HG02884 (cell line): ENCODE measurements at regions not wholly inside any gene's neighbourhood (a gene's known extent, or its start where the extent isn't known, plus 50 kb on each side); places are given as distances from the start of the nearest gene placed in this dataset.

Experiments used
- ATAC-seq: cut with Tn5 transposase; IDR thresholded peaks from one replicate; pipeline ENCODE4 v1.9.1; 2021; ENCODE audit warnings: mild to moderate bottlenecking, moderate library complexity; ENCODE audit not compliant: unreplicated experiment

DNA sequence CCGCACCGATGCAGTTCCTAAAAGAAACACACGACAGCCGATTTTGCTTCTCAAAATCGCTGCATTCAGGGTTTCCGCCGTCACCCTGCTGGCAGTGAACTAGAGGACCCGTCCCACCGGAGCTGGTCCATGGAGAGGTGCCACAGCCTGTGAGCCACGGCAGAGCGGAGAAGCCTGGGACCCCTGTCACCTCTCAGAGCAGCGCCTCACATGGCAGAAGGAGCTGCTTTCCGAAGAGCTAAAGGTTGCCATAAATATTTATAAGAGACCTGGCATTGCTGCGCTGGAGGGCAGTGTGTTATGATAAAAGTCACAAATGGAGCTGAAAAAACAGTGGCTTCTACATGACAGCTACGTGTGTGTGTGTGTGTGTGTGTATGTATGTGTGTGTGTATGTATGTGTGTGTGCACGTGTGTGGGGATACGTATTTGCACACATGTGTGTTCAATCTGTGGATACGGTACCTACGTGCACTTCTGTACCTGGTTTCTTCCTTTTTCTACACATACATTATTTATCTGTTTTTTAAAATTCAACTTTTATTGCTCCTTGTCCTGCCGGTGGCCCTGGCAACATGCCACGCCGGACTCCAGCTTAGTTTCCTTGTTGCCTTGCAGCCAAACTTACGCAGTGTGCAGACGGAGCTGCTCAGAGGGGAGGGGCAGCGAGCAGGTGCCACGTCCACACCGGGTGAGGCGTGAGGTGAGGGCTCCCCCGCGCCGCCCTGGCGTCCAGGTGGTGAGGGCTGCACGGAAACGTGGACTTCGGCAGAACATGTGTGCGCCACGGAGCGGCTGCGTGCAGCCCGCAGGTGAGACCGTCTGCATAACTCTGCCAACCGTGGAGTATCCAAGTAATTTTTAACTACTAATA, 115.2 kb upstream of the PITRM1 start:
- ATAC-seq, result no peak

DNA sequence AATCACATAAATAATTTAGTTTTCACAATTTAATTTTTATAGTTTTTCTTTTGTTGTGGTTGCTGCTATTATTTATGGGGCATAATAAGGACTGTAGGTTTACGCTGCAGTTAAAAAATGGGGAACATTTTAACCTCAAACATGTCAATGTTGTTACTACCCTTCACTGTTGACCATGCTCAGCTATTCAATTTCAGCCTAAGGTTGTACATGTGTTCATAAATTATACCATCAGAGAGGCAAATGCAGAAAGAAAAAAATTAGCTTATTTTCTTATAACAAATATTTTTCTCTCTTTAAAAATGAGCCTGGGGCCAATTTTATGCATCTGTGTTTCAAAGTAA, 110.1 kb upstream of the PITRM1 start:
- no peak for ATAC-seq

DNA sequence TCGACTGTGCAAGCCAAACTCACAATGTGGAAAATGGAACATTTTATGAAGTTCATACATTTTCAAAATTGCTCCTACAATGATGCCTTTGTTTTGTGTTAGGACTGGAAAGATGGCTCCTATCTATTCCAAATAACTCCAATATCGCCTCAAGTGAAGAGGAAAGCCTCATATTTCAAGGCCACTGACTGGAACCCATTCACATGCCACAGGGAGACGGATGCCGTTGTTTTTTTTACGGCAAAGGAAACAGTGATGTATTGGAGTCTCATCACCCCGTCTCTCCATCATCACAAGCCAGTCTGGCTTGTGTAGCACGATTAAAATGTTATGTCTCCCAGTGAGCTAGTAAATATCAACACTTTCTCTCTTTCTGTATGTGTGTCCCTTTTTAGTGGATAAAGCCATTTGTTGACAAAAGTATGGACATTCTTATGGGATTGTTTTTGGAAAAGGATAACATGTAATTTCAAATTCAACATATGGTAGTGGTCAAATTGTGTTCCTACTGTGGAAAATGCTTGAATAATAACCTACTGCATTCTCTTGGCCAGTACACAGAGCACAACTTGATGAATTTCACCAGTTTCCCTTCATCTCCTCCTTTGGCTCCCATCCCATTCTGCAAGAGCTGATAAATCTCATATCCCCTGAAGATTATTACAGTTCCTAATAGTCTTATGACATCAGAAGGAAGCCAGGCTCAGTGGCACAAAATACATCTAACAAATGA, 109.5 kb upstream of the PITRM1 start:
- no peak for ATAC-seq

DNA sequence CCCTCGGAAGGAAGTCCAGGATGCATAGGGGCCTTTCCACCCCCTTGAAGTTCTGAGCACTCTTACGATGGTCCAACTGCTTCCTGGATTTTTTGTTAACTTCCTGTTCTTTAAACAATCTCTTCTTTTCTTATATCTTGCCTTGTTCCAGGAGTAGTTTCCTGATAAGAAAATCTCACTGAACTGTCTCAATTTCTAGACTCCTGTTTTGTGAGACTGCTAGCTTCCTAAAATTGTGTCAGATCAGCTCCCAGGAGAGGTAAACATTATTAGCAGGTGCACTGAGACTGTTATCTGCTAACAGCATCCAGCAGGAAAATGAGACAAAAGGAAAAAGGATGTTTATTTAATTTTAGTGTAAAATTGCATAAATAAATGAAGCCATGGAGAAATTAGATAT, 106.2 kb upstream of the PITRM1 start:
- ATAC-seq, result no peak

DNA sequence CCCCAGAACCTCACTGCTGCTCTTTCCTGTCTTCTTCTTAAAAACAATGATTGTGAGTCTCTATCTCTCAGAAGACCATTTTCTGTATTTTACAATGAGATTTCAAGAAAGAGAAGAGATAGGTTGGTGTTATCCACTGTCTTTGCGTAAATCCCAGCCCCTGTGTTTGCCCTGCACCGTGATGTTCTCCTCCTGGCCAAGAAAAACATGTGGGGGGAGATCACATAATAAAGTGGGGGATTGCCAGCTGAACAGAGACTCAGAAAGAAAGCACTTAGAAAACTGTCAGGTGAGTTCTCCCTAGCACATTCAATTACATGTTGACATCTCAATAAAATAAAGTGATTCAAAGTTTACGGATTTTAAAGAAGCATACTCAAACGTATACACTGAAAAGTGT, 105.0 kb upstream of the PITRM1 start:
- no peak for ATAC-seq

DNA sequence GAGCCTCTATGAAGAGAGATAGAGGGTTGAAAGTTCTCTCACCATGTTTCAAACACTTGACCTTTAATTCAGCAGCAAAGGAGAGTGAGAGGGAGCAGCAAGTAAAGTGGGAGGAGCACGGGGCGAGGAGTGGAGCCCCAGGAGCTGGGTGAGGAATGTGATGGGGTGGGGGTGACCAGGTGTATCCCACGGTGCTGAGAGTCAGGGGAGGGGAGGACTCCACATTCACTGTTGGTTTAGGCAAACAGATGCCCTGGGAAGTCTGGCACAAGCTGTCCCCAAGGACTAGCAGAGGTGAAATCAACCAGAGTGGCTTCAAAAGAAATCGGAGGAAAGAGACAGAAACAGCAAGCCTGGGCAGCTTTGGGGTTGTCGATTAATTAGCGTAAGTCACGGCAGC, 101.8 kb upstream of the PITRM1 start:
- no peak for ATAC-seq

DNA sequence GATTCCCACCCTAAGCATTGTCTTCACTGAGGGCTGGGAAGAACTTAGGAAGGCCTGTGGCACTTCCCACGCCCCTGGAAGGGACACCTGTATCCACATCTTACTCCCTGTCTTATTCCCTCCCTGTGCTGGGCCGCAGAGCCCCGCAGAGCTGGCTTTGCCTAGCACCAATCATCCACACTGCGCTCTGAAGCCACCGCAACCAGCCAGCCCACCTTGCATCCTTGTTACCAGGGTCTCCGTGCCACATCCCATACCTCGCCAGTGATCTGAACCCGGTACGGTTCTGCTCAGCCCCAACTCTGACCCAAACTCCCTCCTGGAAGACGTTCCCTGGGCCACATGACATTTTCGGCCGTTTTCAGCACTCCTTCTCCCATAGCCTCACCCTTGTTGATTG, 101.4 kb upstream of the PITRM1 start:
- no peak for ATAC-seq

DNA sequence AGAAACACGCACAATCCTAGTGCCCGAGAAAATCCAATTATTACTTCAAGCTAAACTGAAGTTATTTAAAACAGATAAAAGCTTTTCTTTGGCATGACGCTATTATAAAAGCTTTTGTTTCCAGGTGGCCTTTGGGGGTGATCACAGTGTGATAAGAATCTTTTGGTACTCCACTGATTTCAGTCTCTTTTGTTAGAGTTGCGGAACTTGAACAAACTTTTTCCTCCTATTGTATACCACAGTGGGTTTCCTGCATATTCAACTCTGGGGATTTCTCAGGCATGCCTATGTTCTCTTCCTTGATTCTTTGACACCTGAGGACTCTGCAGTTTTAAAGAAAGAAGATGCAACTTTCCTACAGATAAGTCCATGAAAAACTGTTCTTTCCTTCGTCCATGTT, 99.7 kb upstream of the PITRM1 start:
- ATAC-seq, result no peak

DNA sequence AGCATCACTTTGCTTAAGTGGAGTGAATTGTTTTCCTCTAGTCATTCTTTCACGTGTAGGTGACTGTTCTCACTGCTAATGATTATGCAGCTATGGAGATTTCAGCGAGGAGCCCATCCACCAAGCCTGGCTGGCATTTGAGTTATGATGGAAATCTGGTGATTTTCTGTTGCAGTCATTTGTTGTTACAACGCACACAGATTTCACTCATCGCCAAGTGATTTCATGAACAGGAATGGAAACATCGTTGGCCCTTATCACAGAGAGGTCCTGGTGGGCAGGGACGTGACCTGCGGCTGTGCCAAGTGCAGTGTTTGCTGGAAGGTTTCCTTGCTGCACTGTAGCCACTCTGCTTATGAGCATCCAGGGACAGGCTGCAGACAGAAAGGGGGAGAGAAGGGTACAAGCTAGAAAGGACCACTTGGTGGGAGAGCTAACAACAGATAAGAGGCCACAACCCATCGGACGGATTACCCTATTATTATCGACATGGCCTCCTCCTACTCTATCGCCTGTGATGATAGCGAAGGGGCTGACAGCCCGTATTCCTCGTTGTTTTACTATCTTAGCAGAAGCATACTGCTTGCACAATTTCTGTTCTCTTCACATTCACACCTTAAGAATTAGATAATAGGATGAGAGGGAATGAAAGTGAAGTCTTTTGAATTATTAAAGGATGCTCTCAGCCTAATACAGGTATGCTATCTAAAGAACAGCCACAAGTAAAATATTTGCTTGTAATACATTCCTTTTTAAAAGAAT, 99.0 kb upstream of the PITRM1 start:
- no peak for ATAC-seq

DNA sequence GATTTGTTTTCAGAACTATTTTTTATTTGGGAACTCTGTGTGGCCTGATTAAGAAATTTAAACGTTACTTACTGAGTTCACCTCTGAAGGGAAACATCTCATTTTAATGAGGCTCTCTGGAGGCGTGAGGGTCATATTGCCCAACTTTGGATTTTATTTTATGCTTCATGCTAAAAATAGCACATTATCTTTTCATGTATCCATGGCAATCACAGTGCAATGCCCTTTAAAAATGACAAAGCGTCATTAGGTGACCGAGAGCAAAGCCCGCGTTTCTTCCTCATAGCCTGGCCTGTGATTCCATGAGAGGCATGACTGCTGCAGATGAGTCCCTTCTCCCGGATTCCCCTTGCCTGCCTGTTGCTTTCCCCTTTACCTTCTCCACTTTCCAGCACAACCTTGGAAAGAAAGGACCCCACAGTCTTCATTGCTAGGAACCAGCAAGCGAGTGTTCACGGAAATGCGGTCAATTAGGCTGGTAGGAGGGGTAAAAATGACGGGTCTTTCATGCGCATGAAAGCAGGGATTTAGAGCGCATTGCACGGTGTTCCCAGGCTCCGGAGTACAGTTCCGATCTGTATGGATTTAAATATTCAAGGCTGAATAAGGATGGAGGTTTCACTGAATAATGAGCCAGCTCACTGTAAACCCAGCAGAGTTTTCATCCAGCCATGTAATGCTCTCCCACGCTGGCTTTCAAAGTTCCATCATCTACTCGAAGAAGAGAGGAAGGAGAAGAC, 98.2 kb upstream of the PITRM1 start:
- no peak for ATAC-seq

DNA sequence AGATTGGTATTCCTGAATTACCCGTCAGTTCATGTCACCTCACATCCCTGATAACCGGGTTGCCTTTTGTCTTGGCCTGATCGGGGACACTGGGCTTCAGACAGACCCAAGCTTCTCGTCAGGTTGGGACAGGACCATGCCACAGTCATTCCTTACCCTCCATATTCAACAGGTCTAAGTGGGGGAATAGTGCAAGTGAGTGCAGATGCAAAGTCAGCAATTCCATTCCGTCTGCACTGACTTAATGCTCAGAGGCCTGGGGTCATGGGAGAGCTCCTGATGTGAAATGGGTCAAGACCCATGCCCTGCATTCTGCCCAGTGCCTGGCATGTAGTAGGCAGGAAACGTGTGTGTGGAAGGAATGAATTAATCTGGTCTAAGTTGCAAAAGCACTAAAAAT, 95.4 kb upstream of the PITRM1 start:
- ATAC-seq, result no peak

DNA sequence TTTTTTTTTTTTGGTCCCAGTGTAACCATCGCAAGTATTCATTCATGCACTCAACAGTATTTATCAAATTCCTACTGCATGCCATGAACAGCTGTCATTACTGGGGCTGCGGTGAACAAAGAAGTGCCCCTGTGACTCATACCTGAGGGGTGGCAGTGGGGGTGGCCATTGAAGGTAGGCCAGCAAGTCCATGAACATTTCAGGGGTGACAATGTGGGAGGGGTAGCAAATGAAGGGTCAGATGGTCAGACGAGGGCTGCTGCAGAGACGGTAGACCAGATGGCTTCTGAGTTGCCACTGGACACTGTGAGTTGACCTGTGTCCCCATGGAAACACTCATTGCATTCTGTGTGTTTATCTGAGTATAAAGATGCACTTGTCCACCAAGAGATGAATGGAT, 92.5 kb upstream of the PITRM1 start:
- ATAC-seq, result no peak

DNA sequence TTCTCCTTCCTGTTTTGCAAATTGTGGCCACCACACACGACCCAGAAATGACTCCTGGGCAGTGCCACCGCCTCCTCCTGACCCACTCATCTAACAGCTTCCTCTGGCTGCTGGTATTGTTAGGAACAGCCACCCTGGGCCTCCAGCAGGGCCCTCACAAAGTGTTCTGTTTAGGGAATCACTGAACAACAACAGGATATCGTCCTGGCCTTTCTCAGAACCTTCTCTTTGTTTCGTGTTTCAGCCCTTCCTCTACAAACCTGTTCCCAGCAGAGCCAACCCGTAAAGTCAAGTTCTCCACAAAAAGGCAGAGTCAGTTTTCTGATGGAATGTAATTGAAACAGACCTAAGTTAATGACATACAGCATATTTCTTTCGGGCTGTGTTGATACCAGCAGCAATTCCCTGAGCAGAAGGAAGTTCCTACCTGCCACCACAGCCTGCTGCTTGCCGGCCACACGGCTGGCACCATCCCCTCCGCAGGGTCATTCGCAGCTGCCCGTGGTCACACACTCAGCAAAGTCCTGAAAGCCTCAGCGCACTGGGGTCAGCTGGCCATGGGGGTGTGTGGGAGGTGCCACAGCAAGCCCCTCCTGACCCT, 91.7 kb upstream of the PITRM1 start:
- no peak for ATAC-seq

DNA sequence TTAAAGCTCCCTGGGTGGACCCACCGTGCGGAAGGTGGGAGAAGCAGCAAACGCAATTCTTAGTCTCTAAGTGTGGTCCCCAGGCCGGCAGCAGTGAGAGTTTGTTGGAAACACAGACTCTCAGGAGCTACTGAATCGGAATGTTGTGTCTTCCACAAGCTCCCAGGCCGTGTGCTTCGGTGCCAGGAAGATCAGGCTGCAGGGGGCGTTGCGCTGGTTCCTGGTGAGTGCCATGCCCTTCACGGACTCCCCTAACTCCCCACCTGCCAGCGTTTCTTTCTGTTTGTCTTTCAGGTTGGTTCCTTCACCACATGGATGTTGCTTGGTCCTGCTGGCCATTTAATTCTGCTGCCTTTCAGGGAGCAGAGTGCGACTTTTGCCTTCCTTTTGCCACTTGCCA, 91.2 kb upstream of the PITRM1 start:
- no peak for ATAC-seq

DNA sequence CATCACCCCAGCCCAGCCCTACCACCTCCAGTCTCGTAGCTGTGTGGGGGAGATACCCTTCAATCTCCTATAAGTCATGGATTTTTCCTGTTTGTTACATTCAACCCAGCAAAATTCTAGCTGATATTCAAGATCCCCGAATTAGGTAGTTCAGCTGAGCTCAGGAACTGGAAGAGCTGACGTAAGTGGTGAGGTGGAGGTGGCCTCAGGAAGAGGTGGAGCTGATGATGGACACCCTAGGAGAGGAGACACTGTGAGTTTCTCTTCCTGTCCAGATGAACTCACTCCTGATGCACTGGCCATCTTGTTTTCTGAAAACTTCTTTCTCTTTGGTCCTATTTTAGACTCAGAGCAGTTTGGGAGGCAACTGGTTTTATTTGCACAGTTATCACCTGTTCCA, 90.5 kb upstream of the PITRM1 start:
- no peak for ATAC-seq

DNA sequence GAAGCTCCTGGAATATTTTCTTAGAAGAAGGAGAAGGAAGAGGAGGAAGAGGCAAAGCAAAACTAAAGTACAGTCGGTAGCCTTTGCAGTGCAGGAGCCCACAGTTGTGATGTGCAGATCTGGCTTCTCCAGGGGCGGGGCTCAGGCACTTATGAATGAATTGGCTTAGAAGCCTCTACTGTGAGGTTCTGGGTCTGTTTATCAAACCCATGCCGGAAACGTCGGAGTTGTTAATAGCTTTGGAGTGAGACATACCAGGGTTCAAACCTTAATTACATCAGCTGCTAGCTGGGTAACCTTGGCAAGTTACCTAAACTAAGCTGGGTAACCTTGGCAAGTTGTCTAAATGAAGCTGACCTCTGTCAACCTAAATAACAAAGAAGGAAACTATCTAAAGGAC, 89.3 kb upstream of the PITRM1 start:
- no peak for ATAC-seq

DNA sequence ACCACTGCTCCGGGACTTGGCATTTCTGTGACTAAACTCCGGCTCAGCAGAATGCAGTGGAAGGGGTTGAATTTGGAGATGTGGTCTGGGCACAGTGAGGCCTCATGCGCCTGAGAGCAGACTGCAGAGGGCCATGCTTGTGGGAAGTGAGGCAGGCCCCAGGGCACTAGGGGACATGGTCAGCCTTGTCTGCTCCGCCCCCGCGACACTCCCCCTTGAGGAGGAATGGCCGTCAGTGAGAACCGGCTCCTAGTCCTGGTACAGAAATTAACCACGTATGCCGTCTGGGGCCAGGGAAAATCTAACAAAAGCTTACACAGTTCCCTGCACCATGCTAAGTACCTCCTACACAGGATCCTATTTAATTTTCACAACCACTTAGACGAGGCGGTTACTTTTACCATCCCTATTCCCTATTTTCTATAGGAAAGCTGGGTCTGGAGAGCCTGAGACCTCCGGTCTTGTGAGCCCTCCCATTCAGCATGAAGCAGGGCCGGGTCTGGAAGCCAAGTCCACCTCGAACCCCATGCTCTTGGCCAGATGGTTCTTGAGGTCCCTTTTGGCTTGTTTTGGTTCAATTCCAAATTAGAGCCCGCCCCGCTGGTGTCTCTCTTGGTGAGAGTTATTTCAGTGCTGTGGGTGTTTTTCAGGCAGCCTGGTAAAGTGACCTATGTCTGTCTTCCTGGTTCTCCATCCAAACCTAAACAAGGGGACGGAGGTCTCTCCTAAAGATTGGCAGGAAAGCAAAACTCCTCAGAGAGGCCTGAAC, 87.7 kb upstream of the PITRM1 start:
- no peak for ATAC-seq

DNA sequence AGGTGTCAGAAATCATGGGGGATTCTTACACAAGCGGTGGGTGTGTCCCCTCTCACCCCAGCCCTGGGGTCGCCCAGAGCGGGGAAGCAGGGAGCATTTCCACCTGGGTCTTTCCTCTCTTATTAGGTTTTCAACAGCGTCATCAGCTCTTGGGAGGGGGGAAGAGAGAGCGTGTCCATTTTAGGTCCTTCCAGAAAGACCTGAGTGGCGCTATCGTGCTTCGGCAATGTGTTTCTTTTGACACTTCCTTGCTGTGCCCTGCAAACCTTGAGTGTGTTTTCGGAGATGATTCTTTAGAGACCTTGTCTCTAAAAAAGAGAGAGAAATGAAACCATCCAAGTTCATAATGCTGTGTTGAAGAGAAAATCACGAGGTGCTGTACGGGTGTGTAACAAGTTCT, 86.9 kb upstream of the PITRM1 start:
- ATAC-seq, result no peak

DNA sequence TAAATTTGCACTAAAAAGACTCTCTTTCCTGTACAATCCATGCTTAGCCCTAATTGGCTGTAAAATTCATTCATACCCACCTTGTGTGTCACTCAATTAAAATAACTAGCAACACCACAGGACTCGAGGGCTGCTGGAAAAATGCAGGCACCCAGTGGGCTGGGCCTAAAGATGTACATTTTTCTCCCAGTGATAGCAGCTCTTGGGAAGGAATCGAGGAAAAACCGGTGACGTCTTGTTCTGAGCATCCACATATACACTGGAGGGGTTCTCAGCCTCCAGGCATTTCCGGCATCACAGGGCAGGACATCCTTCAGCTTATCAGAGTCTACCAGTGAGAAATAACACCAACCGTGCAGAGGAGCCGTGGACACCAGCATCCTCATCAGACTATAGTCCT, 85.8 kb upstream of the PITRM1 start:
- no peak for ATAC-seq

DNA sequence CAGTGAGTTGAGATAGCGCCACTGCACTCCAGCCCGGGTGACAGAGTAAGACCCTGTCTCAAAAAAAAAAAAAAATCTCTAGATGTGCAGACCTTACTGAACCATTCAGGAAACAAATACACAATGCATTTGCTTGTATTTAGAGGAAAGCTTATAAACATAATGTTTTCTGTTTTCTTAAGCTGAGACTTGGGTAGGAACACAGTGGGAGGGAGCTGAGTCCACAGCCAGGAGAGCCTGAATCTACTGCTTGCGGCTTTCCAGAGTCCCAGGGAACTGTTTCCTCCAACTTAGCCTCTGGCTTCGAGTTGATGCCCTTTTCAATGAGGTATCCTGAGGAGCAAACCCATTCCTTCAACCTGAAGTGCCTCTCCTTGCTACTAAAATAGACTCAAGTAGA, 83.0 kb upstream of the PITRM1 start:
- no peak for ATAC-seq
